ES-I3 (cell line): ENCODE measurements at regions not wholly inside any gene's neighbourhood (a gene's known extent, or its start where the extent isn't known, plus 50 kb on each side); places are given as distances from the start of the nearest gene placed in this dataset.

ENCODE experiments used
- H3K36me3 ChIP-seq: 2 replicates; pipeline ENCODE4 v1.6.1; 2013; ENCODE audit warnings: mild to moderate bottlenecking, low read length, control low read depth, moderate library complexity; ENCODE audit not compliant: insufficient read depth
- H3K4me1 ChIP-seq: 2 replicates; pipeline ENCODE4 v1.6.1; 2013; ENCODE audit warnings: mild to moderate bottlenecking, control low read depth, low read length; ENCODE audit not compliant: insufficient read depth
- H3K9ac ChIP-seq: 2 replicates; pipeline ENCODE4 v1.6.1; 2013; ENCODE audit warnings: low read depth, mild to moderate bottlenecking, low read length, moderate library complexity
- H3K9me3 ChIP-seq: 2 replicates; pipeline ENCODE4 v1.6.1; 2013; ENCODE audit warnings: mild to moderate bottlenecking, low read length, moderate library complexity; ENCODE audit not compliant: control insufficient read depth, insufficient read depth

- Histone ChIP-seq H3K9ac (no peak overlapping the region), H3K4me1 (no peaks in the 10 kb centered on the region), H3K36me3 (no peaks in the 10 kb centered on the region), H3K9me3 (no peaks in the 10 kb centered on the region)
These were observed 62.8 kb upstream of the ZNF599 start for GRCh38 chr19:34835631-34836351.

GRCh38 chr19:34834472-34835061 lies 61.6 kb upstream of the ZNF599 start:
- H3K9ac ChIP-seq, result no peak overlapping the region
- no peaks in the 10 kb centered on the region for H3K9me3 ChIP-seq
- no peaks in the 10 kb centered on the region for H3K4me1 ChIP-seq
- H3K36me3 ChIP-seq, result no peaks in the 10 kb centered on the region

GRCh38 chr19:34832581-34833112 lies 59.6 kb upstream of the ZNF599 start:
- no peak overlapping the region for H3K9ac ChIP-seq
- H3K4me1 ChIP-seq, result no peaks in the 10 kb centered on the region
- no peaks in the 10 kb centered on the region for H3K9me3 ChIP-seq
- no peaks in the 10 kb centered on the region for H3K36me3 ChIP-seq

- Histone ChIP-seq H3K9me3 (no peaks in the 10 kb centered on the region), H3K4me1 (no peaks in the 10 kb centered on the region), H3K36me3 (no peaks in the 10 kb centered on the region), H3K9ac (no peak overlapping the region)
These were observed 58.7 kb upstream of the ZNF599 start for GRCh38 chr19:34831714-34832113.

GRCh38 chr19:34828156-34828555 lies 55.1 kb upstream of the ZNF599 start:
- Histone ChIP-seq H3K4me1 (no peaks in the 10 kb centered on the region), H3K9ac (no peak overlapping the region), H3K36me3 (no peaks in the 10 kb centered on the region), H3K9me3 (no peaks in the 10 kb centered on the region)

- H3K4me1 ChIP-seq, result no peaks in the 10 kb centered on the region
- no peaks in the 10 kb centered on the region for H3K36me3 ChIP-seq
- no peaks in the 10 kb centered on the region for H3K9me3 ChIP-seq
- H3K9ac ChIP-seq, result no peak overlapping the region
These were observed 52.2 kb upstream of the ZNF599 start for GRCh38 chr19:34825212-34825611.

- no peaks in the 10 kb centered on the region for H3K4me1 ChIP-seq
These were observed 51.7 kb upstream of the ZNF599 start for GRCh38 chr19:34824686-34825085.

More at GRCh38 chr19:34824686-34825085, 51.7 kb upstream of the ZNF599 start:
- Histone ChIP-seq H3K9ac (no peak overlapping the region), H3K9me3 (no peaks in the 10 kb centered on the region), H3K36me3 (no peaks in the 10 kb centered on the region)
